ENCODE measurements at regions not wholly inside any gene's neighbourhood (a gene's known extent, or its start where the extent isn't known, plus 50 kb on each side); places are given as distances from the start of the nearest gene placed in this dataset.

GRCh38 chr5:18264126-18264882 is 630.0 kb downstream of the TAF11L14 start:
- no peak overlapping the region for H3K14ac ChIP-seq (ENCODE audit: insufficient read depth, low read length)
- TF ChIP-seq CTCF (conservative IDR thresholded peaks at IDR 0.05), result no peak
- no peak overlapping the region for H3K23ac ChIP-seq (ENCODE audit: insufficient read length, low read depth, low read length)
- Mint-ChIP-seq H3K27ac (no peak overlapping the region), H3K36me3 (ENCODE audit: insufficient read depth in 1 of 3, low read depth in 3 of 3) (peaks cover 0 to 6% (median 1%) of the 10 kb centered on the region in 3 experiments; a peak in 3 of 7 replicates), H3K4me3 (no peak overlapping the region), H3K27me3 (ENCODE audit: low read depth) (no peaks in the 10 kb centered on the region), H3K4me1 (no peaks in the 10 kb centered on the region), H3K9me3 (peaks cover 13 to 21% of the 10 kb centered on the region in 2 experiments)
- no peak overlapping the region for H3K56ac ChIP-seq (ENCODE audit: insufficient read length, low read depth, low read length)
- no peaks in the 10 kb centered on the region for H3K79me1 ChIP-seq (ENCODE audit: insufficient read depth, low read depth, low read length, poor library complexity, severe bottlenecking)
- no peak overlapping the region for H4K91ac ChIP-seq (ENCODE audit: insufficient read length, low read depth, low read length)
- no peak overlapping the region for H3K18ac ChIP-seq (ENCODE audit: insufficient read length, low read depth, low read length)
- no peaks in the 10 kb centered on the region for H3K4me1 ChIP-seq (ENCODE audit: insufficient read depth, low read length)
- no peak overlapping the region for H2BK12ac ChIP-seq (ENCODE audit: insufficient read length, low read depth, low read length)
- H3K23me2 ChIP-seq (ENCODE audit: insufficient read length, low read depth, low read length, poor library complexity, severe bottlenecking), result no peaks in the 10 kb centered on the region
- no peak overlapping the region for H3K27ac ChIP-seq (ENCODE audit: insufficient read length, low read depth, low read length)
- no peaks in the 10 kb centered on the region for H4K20me1 ChIP-seq (ENCODE audit: control insufficient read depth, insufficient read depth, insufficient read length)
- H3K27me3 ChIP-seq (ENCODE audit: insufficient read depth, low read length), result no peaks in the 10 kb centered on the region
- no CpG with 5 or more reads among the region's 3 CpGs for WGBS (ENCODE audit: extremely low coverage, insufficient read length, low lambda C conversion rate)
- no peak overlapping the region for H2BK20ac ChIP-seq (ENCODE audit: low read depth, low read length, poor library complexity, severe bottlenecking)
- no peak overlapping the region for H2BK120ac ChIP-seq (ENCODE audit: low read depth, low read length, poor library complexity, severe bottlenecking)
- H3K4me2 ChIP-seq (ENCODE audit: insufficient read depth, insufficient read length, low read length), result no peak overlapping the region
- H4K5ac ChIP-seq (ENCODE audit: insufficient read length, low read depth, low read length), result no peak overlapping the region
- no peak overlapping the region for H2AK5ac ChIP-seq (ENCODE audit: insufficient read length, low read length)
- no peaks in the 10 kb centered on the region for H3K9me3 ChIP-seq (ENCODE audit: control insufficient read depth, low read depth, low read length)
- H3K79me2 ChIP-seq (ENCODE audit: insufficient read depth, low read length), result no peaks in the 10 kb centered on the region
- H4K8ac ChIP-seq (replicated peaks; ENCODE audit: insufficient read length, low read depth, low read length), result no peak overlapping the region
- no peak overlapping the region for H2BK5ac ChIP-seq (ENCODE audit: insufficient read length, low read length)
- no peak overlapping the region for H2BK15ac ChIP-seq (ENCODE audit: low read depth, low read length)
- DNase-seq, result no peak
- no peak overlapping the region for H3K4ac ChIP-seq (ENCODE audit: low read depth, low read length)
- no peak overlapping the region for H3T11ph ChIP-seq (ENCODE audit: low read length)
- H3K9ac ChIP-seq (ENCODE audit: extremely low read depth, insufficient read length, low read length), result no peak overlapping the region
- H2AFZ ChIP-seq (ENCODE audit: low read length), result no peak overlapping the region

Data from H9 (cell line).